DMS114 treated with DMSO at 0.1 percent for 48 hours (cell line): ENCODE measurements at regions not wholly inside any gene's neighbourhood (a gene's known extent, or its start where the extent isn't known, plus 50 kb on each side); places are given as distances from the start of the nearest gene placed in this dataset.
"Not testable (repeated sequence)": the region's sequence is repeated elsewhere in the genome, so short reads cannot be mapped to it uniquely, and the experiment has no call there.

Experiments used
- DNase-seq: peaks from one replicate; lab custom pipeline; 2025; ENCODE audit not compliant: unreplicated experiment; lab: John Stamatoyannopoulos, UW

DNA sequence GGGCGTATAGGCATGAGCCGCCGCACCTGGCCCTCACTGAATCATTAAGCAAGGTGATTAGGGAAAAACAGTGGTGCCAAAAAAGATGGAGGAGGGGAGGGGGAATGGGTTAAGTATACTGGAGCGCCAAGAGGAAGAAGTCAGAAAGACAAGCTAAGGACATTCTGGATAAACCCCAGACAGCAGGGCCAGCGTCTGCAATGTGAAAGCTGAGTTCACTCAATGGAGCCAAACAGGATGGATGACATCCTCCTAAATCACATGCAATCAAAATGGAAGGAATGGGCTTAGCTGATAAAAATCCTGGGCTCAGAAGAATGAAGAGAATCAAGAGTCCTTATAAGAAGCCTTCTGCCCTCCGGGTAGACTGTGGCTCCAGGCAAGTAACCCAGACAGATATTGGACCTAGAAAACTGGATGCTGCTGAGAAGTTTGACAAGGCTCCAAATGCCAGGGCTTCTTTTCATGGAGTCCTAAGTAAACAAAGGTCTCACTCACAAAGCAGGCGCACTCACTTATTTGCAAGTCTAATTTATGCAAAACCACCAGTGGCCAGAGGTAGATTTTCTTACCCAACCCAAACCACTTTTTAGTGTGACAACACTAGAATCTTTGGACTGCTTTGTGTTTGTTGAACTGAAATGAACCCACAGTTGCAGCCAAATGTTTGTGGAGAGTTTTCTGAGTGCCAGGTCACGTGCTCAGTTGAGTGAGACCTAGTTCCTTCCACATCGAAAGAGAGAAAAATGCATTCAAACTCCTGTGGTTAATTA, 519.1 kb upstream of the AUTS2 start:
- DNase-seq: no peak

DNA sequence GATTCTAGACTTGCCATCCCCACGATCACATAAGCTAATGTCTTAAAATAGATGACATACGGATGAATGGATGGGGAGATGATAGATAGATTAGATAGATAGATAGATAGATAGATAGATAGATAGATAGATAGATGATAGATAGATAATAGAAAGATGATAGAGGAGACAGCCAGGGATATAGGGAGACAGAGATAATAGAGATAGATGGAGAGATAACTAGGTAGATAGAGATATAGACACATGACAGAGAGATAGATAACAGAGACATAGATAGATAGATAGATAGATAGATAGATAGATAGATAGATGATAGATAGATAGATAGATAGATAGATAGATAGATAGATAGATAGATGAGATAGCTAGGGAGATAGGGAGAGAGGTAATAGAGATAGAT, 511.0 kb upstream of the AUTS2 start:
- DNase-seq: not testable (repeated sequence)

GRCh38 chr7:69088185-69088584, 510.1 kb upstream of the AUTS2 start:
- DNase-seq: no peak

GRCh38 chr7:69090936-69091335, 507.3 kb upstream of the AUTS2 start:
- no peak for DNase-seq

GRCh38 chr7:69091521-69091920, 506.8 kb upstream of the AUTS2 start:
- DNase-seq: no peak

GRCh38 chr7:69095127-69095526, 503.1 kb upstream of the AUTS2 start:
- DNase-seq: no peak

- no peak for DNase-seq
These were observed 502.6 kb upstream of the AUTS2 start for GRCh38 chr7:69095649-69096048.

DNA sequence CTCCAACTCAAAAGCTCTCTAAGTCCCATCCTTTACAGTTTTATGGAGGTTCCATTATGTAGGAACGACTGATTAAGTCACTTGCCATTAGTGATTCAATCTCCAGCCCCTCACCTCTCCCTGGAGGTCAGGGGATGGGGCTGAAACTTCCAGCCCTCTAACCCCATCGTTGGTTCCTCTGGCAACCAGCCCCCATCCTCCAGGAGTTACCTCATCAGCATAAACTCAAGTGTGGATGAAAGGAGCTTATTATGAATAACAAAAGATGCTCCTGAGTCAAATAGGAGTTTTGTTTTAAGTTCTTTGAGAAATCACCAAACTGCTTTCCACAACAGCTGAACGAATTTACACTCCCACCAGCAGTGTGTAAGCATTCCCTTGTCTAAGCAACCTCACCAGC, 494.3 kb upstream of the AUTS2 start:
- no peak for DNase-seq

- no peak for DNase-seq
These were observed 493.2 kb upstream of the AUTS2 start for GRCh38 chr7:69105092-69105491.

DNA sequence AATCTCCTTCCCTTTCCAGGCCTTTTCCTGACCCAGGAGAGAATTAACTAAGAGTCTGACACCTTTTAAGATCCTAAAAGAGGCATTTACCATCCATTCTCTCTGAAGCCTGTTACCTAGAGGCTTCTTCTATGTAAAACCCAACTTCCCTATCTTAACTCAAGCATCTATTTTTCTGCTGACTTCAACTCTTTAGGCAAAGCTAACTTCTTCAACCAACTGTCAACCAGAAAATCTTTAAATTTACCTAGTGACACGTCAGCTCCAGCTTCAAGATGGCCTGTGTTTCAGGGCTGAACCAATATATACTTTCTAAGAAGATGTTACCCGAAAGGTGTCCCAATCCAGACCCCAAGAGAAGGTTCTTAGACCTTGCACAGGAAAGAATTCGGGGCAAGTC, 492.3 kb upstream of the AUTS2 start:
- no peak for DNase-seq

GRCh38 chr7:69106449-69106848, 491.8 kb upstream of the AUTS2 start:
- not testable (repeated sequence) for DNase-seq

DNA sequence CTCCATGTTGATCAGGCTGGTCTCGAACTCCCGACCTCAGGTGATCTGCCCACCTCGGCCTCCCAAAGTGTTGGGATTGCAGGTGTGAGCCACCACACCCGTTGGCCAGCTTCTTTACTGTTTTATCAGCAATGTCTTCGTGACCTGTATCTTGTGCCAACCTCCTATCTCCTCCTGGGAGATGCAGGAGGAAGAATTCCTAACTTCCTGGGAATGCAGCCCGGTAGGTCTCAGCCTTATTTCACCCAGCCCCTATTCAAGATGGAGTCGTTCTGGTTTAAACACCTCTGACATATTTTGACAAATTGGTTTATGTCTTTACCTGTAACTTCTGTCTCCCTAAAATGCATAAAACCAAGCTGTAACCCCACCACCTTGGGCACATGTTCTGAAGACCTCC, 491.3 kb upstream of the AUTS2 start:
- DNase-seq: not testable (repeated sequence)

DNA sequence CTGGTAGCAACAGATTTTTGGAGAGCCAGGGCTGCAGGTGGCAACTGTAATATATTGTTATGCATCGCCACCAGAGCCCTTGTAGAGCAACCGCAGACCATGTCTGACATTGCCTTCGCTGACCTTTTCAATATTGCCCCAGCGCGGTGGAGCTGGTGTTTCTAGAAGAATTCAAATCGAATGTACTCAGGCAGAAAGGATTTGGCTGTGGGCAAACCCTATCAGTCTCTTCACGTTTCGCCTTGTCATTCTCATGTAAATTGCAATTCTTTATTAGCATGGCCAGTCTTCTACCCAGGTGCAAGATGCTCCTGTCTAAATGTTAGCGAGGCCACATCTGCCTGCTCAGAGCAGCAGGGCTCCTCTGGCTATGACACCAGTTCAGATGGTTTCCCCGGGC, 490.2 kb upstream of the AUTS2 start:
- no peak for DNase-seq

GRCh38 chr7:69109246-69109645, 489.0 kb upstream of the AUTS2 start:
- no peak for DNase-seq

DNA sequence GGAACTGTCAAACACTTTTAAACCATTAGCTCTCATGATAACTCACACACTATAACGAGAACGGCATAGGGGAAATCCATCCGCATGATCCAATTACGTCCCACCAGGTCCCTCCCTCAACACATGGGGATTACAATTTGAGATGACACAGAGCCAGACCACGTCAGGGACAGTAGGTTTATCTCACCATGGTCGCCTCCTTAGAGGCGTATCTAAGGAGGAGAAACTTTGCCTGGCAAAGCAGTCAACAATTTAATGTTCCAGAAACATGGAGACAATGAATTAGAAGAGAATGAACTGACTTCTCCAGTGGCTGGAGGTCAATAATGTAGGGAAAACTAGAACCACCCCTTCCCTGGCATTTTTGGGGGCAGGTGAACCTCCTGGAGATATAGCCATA, 488.4 kb upstream of the AUTS2 start:
- DNase-seq: no peak

- no peak for DNase-seq
These were observed 487.7 kb upstream of the AUTS2 start for GRCh38 chr7:69110450-69111050.

- no peak for DNase-seq
These were observed 483.9 kb upstream of the AUTS2 start for GRCh38 chr7:69114374-69114773.

- no peak for DNase-seq
These were observed 482.5 kb upstream of the AUTS2 start for GRCh38 chr7:69115788-69116187.

DNA sequence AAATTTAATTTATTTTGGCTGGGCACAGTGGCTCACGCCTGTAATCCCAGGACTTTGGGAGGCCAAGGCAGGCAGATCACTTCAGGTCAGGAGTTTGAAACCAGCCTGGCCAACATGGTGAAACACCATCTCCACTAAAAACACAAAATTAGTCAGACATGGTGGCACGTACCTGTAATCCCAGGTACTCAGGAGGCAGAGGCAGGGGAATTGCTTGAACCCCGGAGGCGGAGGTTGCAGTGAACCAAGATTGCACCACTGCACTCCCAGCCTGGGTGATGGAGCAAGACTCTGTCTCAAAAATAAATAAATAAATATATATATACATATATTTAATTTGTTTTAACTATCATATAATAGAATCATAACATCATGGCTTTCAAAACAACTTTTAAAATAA, 482.1 kb upstream of the AUTS2 start:
- DNase-seq: not testable (repeated sequence)

DNA sequence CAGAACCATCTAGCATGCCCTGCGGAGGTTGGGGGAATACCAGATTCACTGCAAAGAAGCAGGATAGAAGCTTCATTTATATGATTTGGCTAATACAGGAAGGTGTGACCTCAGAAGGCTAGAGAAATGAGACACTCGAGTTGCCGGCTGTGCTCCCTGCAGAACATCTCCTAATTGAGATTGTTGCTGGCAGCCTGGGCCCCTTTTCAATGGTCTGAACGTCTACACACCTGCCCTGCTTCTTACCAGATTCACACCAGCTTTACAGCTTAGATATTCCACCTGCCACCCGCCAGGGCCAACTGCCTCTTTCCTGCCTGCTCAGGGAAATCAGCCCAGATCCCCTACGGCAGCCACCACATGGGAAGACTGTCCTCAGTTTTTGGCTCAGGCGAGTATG, 475.3 kb upstream of the AUTS2 start:
- DNase-seq: no peak

DNA sequence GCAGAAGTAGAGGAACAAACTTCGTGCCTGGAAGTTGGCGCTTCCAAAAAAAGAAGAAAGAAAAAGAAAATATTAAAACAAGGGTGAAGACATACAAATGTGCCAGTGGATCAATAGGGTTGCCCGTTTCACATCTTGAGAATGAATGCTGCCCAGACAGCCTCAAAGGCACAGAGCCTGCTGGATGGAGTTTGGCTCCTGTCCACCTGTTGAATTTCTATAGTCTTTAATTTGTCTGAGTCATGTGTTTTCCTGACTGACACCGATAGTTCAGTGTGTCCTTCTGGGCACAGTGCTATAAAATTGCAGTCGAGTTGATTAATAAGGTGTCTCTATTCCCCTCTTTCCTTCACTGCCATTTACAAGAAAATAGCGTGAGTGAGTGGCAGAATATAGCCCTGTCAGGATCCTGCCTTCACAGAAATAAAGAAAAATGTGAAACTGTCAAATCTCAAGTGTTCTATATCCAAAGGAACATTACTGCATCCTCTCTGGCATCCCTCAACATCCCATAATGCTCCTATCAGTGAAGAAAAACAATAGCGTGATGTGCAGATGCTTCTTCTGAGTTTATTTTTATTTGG, 471.3 kb upstream of the AUTS2 start:
- no peak for DNase-seq

GRCh38 chr7:69129524-69129923, 468.8 kb upstream of the AUTS2 start:
- no peak for DNase-seq

DNA sequence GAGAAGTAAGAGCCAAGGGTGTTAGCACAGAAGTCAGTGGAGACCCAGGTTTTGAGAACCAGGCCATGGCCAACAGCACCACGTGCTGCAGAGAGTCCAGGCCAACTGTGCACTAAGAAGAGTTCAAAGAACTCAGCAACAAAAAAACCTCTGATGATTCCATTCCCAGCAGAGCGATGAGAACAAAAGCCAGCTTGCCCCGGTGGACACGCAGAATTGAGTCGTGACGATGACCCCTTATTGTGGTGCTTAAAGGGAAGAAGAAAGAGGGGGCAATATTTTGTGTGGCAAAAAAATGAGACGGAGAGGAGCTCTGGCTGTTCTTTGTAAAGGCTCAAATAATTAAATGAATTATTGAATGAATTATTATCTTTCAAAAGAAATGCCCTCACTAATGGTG, 468.3 kb upstream of the AUTS2 start:
- DNase-seq: no peak
